ENCODE measurements at regions not wholly inside any gene's neighbourhood (a gene's known extent, or its start where the extent isn't known, plus 50 kb on each side); places are given as distances from the start of the nearest gene placed in this dataset.
"Not testable (repeated sequence)": the region's sequence is repeated elsewhere in the genome, so short reads cannot be mapped to it uniquely, and the experiment has no call there.

GRCh38 chr13:78540058-78540457 lies 63.3 kb downstream of the POU4F1 start:
- Mint-ChIP-seq H3K27me3 (ENCODE audit: unreplicated experiment) (peaks cover 1% of the 10 kb centered on the region), H3K4me1 (ENCODE audit: unreplicated experiment) (peaks cover 9% of the 10 kb centered on the region), H3K9me3 (ENCODE audit: unreplicated experiment) (no peaks in the 10 kb centered on the region), H3K4me3 (ENCODE audit: unreplicated experiment) (no peak overlapping the region), H3K36me3 (ENCODE audit: low read depth, unreplicated experiment) (no peaks in the 10 kb centered on the region), H3K27ac (ENCODE audit: unreplicated experiment) (no peak overlapping the region)
- no peak for DNase-seq (ENCODE audit: low spot score)
- no peak for TF ChIP-seq CTCF (IDR thresholded peaks at IDR 0.05; ENCODE audit: unreplicated experiment)

DNA sequence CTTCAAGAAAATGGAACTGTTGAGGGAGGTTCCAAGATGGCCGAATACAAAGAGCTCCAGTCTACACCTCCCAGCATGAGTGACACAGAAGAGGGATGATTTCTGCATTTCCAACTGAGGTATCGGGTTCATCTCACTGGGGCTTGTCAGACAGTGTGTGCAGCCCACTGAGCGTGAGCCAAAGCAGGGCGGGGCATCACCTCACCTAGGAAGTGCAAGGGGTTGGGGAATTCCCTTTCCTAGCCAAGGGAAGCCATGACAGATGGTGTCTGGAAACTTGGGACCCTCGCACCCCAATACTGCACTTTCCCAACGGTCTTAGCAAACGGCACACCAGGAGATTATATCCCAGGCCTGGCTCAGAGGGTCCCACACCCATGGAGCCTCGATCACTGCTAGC lies 77.3 kb downstream of the POU4F1 start:
- not testable (repeated sequence) for H3K36me3 Mint-ChIP-seq (ENCODE audit: low read depth, unreplicated experiment); DNase-seq (ENCODE audit: low spot score); H3K27ac Mint-ChIP-seq (ENCODE audit: unreplicated experiment); H3K27me3 Mint-ChIP-seq (ENCODE audit: unreplicated experiment); H3K9me3 Mint-ChIP-seq (ENCODE audit: unreplicated experiment); H3K4me3 Mint-ChIP-seq (ENCODE audit: unreplicated experiment); H3K4me1 Mint-ChIP-seq (ENCODE audit: unreplicated experiment)

- TF ChIP-seq CTCF (IDR thresholded peaks at IDR 0.05; ENCODE audit: unreplicated experiment): no peak
- H3K27me3 Mint-ChIP-seq (ENCODE audit: unreplicated experiment): no peaks in the 10 kb centered on the region
- no peaks in the 10 kb centered on the region for H3K9me3 Mint-ChIP-seq (ENCODE audit: unreplicated experiment)
- DNase-seq (ENCODE audit: low spot score): no peak
- no peak overlapping the region for H3K27ac Mint-ChIP-seq (ENCODE audit: unreplicated experiment)
- H3K4me3 Mint-ChIP-seq (ENCODE audit: unreplicated experiment): no peak overlapping the region
- no peaks in the 10 kb centered on the region for H3K4me1 Mint-ChIP-seq (ENCODE audit: unreplicated experiment)
- H3K36me3 Mint-ChIP-seq (ENCODE audit: low read depth, unreplicated experiment): no peaks in the 10 kb centered on the region
These were observed 78.4 kb downstream of the POU4F1 start for GRCh38 chr13:78524936-78525335.

DNA sequence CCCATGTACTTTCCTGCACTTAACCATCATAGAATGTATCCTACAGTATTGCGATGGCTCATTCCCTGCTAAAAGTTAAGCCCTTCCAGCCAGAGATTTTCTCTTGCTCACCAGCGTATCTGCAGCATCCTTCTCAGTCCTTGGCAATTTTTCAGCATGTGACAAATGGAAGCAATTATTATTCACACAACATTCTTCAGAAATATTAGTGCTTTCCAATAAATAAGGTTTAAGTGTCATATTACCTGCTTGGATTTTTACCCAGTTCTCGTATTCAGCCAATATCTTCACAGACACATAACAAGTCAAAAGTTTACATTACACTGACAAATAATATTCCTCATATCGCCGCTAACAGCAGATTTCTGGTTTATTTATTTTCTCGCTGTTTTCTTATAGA lies 82.3 kb downstream of the POU4F1 start:
- H3K4me3 Mint-ChIP-seq (ENCODE audit: unreplicated experiment): no peak overlapping the region
- no peaks in the 10 kb centered on the region for H3K4me1 Mint-ChIP-seq (ENCODE audit: unreplicated experiment)
- H3K27ac Mint-ChIP-seq (ENCODE audit: unreplicated experiment): no peak overlapping the region
- no peaks in the 10 kb centered on the region for H3K27me3 Mint-ChIP-seq (ENCODE audit: unreplicated experiment)
- no peaks in the 10 kb centered on the region for H3K9me3 Mint-ChIP-seq (ENCODE audit: unreplicated experiment)
- no peaks in the 10 kb centered on the region for H3K36me3 Mint-ChIP-seq (ENCODE audit: low read depth, unreplicated experiment)
- no peak for DNase-seq (ENCODE audit: low spot score)
- TF ChIP-seq CTCF (IDR thresholded peaks at IDR 0.05; ENCODE audit: unreplicated experiment): no peak

DNA sequence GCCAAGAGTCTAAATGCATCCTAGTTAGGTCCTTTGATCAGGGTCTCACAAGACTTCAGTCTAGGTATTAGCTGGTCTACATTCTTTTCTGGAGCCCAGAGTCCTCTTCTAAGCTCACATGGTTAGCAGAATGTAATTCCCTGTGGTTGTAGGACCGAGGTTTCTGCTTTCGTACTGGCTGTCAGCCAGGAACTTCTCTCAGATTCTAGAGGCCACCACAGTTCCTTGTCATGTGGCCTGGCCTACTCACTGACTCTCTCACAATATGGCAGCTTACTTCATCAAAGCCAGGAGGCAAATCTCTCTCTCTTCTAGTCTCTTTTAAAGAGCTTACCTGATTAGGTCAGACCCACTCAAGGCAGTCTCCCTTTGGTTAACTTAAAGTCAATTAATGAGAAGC lies 82.9 kb downstream of the POU4F1 start:
- H3K36me3 Mint-ChIP-seq (ENCODE audit: low read depth, unreplicated experiment): no peaks in the 10 kb centered on the region
- no peak for TF ChIP-seq CTCF (IDR thresholded peaks at IDR 0.05; ENCODE audit: unreplicated experiment)
- H3K9me3 Mint-ChIP-seq (ENCODE audit: unreplicated experiment): no peaks in the 10 kb centered on the region
- no peak overlapping the region for H3K27ac Mint-ChIP-seq (ENCODE audit: unreplicated experiment)
- no peaks in the 10 kb centered on the region for H3K4me1 Mint-ChIP-seq (ENCODE audit: unreplicated experiment)
- H3K4me3 Mint-ChIP-seq (ENCODE audit: unreplicated experiment): no peak overlapping the region
- no peak for DNase-seq (ENCODE audit: low spot score)
- H3K27me3 Mint-ChIP-seq (ENCODE audit: unreplicated experiment): no peaks in the 10 kb centered on the region

DNA sequence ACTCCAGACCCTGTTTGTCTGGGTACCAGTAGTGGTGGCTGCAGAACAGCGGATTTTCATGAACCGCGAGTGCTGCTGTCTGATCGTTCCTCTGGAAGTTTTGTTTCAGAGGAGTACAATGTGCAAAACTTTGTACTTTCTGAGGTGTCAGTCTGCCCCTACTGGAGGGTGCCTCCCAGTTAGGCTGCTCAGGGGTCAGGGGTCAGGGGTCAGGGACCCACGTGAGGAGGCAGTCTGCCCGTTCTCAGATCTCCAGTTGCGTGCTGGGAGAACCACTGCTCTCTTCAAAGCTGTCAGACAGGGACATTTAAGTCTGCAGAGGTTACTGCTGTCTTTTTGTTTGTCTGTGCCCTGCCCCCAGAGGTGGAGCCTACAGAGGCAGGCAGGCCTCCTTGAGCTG lies 84.9 kb downstream of the POU4F1 start:
- not testable (repeated sequence) for H3K4me1 Mint-ChIP-seq (ENCODE audit: unreplicated experiment); H3K27me3 Mint-ChIP-seq (ENCODE audit: unreplicated experiment); H3K27ac Mint-ChIP-seq (ENCODE audit: unreplicated experiment); H3K36me3 Mint-ChIP-seq (ENCODE audit: low read depth, unreplicated experiment); DNase-seq (ENCODE audit: low spot score); H3K9me3 Mint-ChIP-seq (ENCODE audit: unreplicated experiment); H3K4me3 Mint-ChIP-seq (ENCODE audit: unreplicated experiment)
